Smooth muscle cell (in vitro differentiated cells): ENCODE measurements at regions not wholly inside any gene's neighbourhood (a gene's known extent, or its start where the extent isn't known, plus 50 kb on each side); places are given as distances from the start of the nearest gene placed in this dataset.

Experiments
- DNase-seq: peaks from one replicate; lab custom pipeline; 2025; ENCODE audit not compliant: unreplicated experiment; lab: John Stamatoyannopoulos, UW
- H2AFZ ChIP-seq: fragments of 200-600 bp; sonication (generic); 2 replicates; pipeline ENCODE4 v1.6.0; 2016; ENCODE audit warnings: antibody characterized with exemption, low read depth, mild to moderate bottlenecking
- H3F3A ChIP-seq: fragments of 200-600 bp; sonication (generic); 2 replicates; pipeline ENCODE4 v1.6.0; 2017; ENCODE audit warnings: antibody characterized with exemption, low read depth
- H3K27ac ChIP-seq: fragments of 200-600 bp; sonication (generic); 2 replicates; pipeline ENCODE4 v1.5.1; 2016; ENCODE audit warnings: low read depth, mild to moderate bottlenecking
- H3K27me3 ChIP-seq: fragments of 200-600 bp; sonication (generic); 2 replicates; pipeline ENCODE4 v1.6.1; 2016; ENCODE audit warnings: low read depth, mild to moderate bottlenecking
- H3K36me3 ChIP-seq: fragments of 200-600 bp; sonication (generic); 2 replicates; pipeline ENCODE4 v1.5.1; 2016; ENCODE audit warnings: low read depth
- H3K4me1 ChIP-seq: fragments of 200-600 bp; sonication (generic); 2 replicates; pipeline ENCODE4 v1.5.1; 2016; ENCODE audit warnings: low read depth
- H3K4me2 ChIP-seq: fragments of 200-600 bp; sonication (generic); 2 replicates; pipeline ENCODE4 v1.6.0; 2016; ENCODE audit warnings: mild to moderate bottlenecking
- H3K4me3 ChIP-seq: fragments of 200-600 bp; sonication (generic); 2 replicates; pipeline ENCODE4 v1.5.1; 2016; ENCODE audit warnings: mild to moderate bottlenecking
- H3K79me2 ChIP-seq: fragments of 200-600 bp; sonication (generic); 2 replicates; pipeline ENCODE4 v1.6.0; 2016; ENCODE audit warnings: low read depth, mild to moderate bottlenecking
- H3K9ac ChIP-seq: fragments of 200-600 bp; sonication (generic); 2 replicates; pipeline ENCODE4 v1.6.0; 2016; ENCODE audit warnings: low read depth
- H3K9me3 ChIP-seq: fragments of 200-600 bp; sonication (generic); replicated peaks from 2 replicates; pipeline ENCODE4 v1.5.1; 2016; ENCODE audit warnings: low read depth
- H4K20me1 ChIP-seq: fragments of 200-600 bp; sonication (generic); 2 replicates; pipeline ENCODE4 v1.6.0; 2016; ENCODE audit warnings: low read depth
- CTCF ChIP-seq: fragments of 200-600 bp; sonication (generic); IDR thresholded peaks from 2 replicates; pipeline ENCODE4 v1.5.1; 2017; ENCODE audit warnings: borderline replicate concordance, mild to moderate bottlenecking, antibody characterized with exemption; ENCODE audit not compliant: insufficient read depth, poor library complexity, severe bottlenecking
- WGBS: methylation state at CpG from one replicate; pipeline ENCODE4 v1.1.7; 2016; ENCODE audit warnings: low lambda C conversion rate; 5-methylcytosine and 5-hydroxymethylcytosine counted together

- TF ChIP-seq CTCF: no peak
- Histone ChIP-seq H3K36me3 (no peaks in the 10 kb centered on the region), H3K79me2 (no peaks in the 10 kb centered on the region), H3K9me3 (no peaks in the 10 kb centered on the region), H4K20me1 (no peaks in the 10 kb centered on the region), H3K27me3 (no peaks in the 10 kb centered on the region), H3K27ac (no peak overlapping the region), H2AFZ (no peak overlapping the region), H3K4me2 (no peak overlapping the region), H3K9ac (no peak overlapping the region), H3F3A (no peaks in the 10 kb centered on the region), H3K4me1 (peaks cover 9% of the 10 kb centered on the region), H3K4me3 (no peak overlapping the region)
- no peak for DNase-seq
- WGBS: 96% methylated on average over 5 of the region's 5 CpGs
Measured at GRCh38 chr1:212207822-212208520, 77.2 kb upstream of the PPP2R5A start.

- no peaks in the 10 kb centered on the region for H3K9me3 ChIP-seq
- H3K4me2 ChIP-seq: no peak overlapping the region
- H4K20me1 ChIP-seq: no peaks in the 10 kb centered on the region
- WGBS: 61% methylated on average over 2 of the region's 2 CpGs
- TF ChIP-seq CTCF: no peak
- H3K36me3 ChIP-seq: no peaks in the 10 kb centered on the region
- no peak overlapping the region for H3K4me3 ChIP-seq
- no peak overlapping the region for H3K27ac ChIP-seq
- no peaks in the 10 kb centered on the region for H3K79me2 ChIP-seq
- no peak overlapping the region for H2AFZ ChIP-seq
- peaks cover 9% of the 10 kb centered on the region for H3K4me1 ChIP-seq
- no peak for DNase-seq
- H3K9ac ChIP-seq: no peak overlapping the region
- H3F3A ChIP-seq: no peaks in the 10 kb centered on the region
- no peaks in the 10 kb centered on the region for H3K27me3 ChIP-seq
Measured at GRCh38 chr1:212208978-212209644, 76.1 kb upstream of the PPP2R5A start.

- H3K4me3 ChIP-seq: no peak overlapping the region
- TF ChIP-seq CTCF: no peak
Measured at GRCh38 chr1:212211371-212211770, 73.8 kb upstream of the PPP2R5A start.

More at GRCh38 chr1:212211371-212211770, 73.8 kb upstream of the PPP2R5A start:
- Histone ChIP-seq H3K9me3 (no peaks in the 10 kb centered on the region), H3K27me3 (no peaks in the 10 kb centered on the region), H3K9ac (no peak overlapping the region), H3K27ac (no peak overlapping the region), H3K4me1 (no peaks in the 10 kb centered on the region), H3K79me2 (no peaks in the 10 kb centered on the region), H4K20me1 (no peaks in the 10 kb centered on the region), H3K4me2 (no peak overlapping the region), H2AFZ (no peak overlapping the region), H3K36me3 (no peaks in the 10 kb centered on the region), H3F3A (no peaks in the 10 kb centered on the region)
- 82% methylated on average over 4 of the region's 4 CpGs for WGBS
- no peak for DNase-seq
